ENCODE measurements at regions not wholly inside any gene's neighbourhood (a gene's known extent, or its start where the extent isn't known, plus 50 kb on each side); places are given as distances from the start of the nearest gene placed in this dataset.

DNA sequence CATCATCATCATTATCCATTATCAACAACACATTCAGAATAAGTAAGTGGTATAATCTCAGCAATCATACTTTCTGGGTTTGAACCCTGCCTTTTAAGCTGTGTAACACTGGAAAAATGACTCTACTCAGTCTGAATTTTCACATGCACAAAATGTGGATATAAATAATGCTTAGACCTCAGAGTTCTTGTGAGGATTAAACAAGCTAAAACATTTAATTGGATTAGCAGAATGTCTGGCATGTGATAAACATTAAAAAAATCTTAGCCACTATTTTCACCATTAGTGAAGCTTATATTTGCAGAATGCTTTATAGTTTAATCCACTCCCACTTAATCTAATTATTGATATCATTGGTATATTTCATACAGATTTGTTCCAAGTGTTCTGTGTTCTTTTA is 412.3 kb downstream of the RFC3 start:
- no peak for DNase-seq (ENCODE audit: low read depth, low spot score)

DNA sequence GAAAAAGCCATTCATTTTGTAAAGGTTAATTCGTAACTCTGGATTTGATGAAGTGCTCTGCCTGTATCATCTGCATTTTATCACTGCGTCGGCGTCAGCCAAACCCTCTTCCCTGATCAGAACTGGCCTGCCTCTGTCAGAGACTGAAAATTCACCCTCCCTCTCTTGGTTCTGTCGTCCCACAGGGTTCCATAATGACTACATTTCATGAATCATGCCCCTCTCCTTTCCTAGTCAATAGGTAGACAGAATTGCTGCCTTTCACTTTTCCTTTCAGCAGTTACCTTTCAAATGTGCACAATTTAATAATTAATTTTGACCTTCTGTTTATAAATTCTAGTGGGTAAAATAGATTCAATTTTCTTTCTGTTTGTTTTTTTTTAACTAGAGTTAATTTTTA is 423.4 kb downstream of the RFC3 start:
- no peak for DNase-seq (ENCODE audit: low read depth, low spot score)

DNA sequence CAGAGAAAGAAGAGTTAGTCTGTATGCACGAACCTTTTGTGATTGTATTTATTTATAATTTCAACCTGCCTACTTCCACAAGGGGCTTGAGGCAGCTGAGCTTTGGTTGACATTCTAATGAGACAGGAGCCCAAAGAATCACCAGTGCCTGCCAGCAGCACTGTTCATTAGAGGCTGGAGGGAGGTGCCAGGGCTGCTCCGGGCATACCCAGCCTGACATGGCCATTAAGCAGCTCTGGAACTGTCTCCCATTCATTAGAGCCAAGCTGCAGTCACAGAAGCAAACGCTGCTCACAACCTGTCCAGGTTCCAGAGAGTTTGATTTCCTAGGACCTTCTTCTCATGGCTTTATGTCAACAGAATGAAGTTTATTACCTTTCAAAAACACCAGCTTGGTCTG is 425.5 kb downstream of the RFC3 start:
- DNase-seq (ENCODE audit: low read depth, low spot score), result no peak

DNA sequence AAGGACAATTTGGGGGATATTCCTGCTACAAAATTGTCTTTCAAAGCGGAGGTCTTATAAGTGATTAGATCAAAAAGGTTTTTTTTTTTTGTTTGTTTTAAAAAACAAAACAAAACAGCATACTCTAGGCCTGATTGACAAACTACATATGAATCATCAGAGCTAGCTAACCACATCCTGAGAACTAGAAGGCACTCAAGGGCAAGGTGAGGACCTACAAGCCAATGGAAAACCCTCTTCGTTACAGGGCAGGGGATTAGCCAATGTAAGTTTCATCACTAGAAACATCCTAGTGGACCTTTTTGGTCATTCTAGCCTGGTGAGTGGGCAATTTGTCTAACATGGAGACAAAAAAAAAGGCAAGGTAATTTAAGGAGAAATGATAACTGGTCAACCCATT is 428.6 kb downstream of the RFC3 start:
- DNase-seq (ENCODE audit: low read depth, low spot score), result no peak

DNA sequence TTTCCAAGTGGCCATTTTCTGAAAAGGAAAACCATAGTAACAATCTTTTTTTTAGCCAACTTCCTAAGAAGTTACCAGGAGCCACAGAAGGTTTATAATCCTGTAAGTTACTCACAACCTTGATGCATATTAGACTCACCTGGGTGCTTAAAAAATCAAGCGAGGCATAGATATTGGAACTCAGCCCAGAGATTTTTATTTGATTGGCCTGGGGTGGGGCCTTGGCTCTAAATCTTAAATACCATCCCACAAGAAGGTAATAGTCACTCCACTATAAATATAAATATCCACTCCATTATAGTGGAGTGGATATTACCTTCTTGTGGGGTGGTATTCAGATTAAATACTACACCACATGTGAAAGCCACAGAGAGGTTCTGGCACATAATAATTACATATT is 429.6 kb downstream of the RFC3 start:
- no peak for DNase-seq (ENCODE audit: low read depth, low spot score)

DNA sequence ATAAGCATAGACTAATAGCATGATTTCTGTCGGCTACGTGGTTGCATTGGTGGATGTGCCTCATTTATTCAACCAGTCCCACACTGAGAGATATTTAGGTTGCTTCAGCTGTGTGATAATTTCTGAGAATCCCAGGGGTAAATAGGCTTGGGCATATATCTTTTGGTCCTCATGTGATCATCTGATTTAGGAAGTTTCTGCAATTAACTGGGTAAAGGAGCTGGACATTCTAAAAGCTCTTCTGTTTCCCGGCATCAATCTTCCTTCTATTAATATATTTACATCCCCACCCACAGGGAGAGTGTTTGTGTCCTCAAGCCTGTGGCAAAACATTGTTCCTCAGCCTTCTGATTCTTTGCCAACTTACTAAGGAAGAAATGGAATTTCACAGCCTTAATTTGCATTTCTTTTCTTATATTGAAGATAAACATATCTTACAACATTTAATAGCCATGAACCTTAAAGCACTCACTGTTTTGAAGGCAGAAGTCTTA is 431.6 kb downstream of the RFC3 start:
- DNase-seq (ENCODE audit: low read depth, low spot score), result no peak

DNA sequence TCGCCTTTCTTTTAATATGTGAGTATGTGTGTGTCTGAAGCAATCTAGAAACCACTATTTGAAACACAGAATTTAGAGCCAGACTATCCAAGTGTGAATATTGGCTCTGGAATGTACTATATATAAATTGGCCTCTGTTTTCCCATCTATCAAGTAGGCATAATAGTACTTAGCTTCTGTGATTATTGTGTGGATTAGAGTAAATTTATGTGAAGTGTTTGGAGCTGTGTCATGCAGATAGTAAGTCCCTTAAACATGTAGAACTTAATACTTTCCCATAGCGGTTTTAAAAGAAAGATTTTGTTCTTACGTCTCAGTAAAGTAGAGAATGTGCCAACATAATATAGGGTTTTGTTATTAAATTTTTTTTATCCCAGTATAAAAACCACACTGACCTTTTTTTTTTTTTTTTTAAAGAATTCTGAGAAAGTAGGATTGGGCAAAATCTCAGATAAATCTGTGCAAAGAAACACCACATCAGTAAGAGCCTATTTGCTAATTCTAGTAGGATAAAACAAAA is 432.3 kb downstream of the RFC3 start:
- no peak for DNase-seq (ENCODE audit: low read depth, low spot score)

DNA sequence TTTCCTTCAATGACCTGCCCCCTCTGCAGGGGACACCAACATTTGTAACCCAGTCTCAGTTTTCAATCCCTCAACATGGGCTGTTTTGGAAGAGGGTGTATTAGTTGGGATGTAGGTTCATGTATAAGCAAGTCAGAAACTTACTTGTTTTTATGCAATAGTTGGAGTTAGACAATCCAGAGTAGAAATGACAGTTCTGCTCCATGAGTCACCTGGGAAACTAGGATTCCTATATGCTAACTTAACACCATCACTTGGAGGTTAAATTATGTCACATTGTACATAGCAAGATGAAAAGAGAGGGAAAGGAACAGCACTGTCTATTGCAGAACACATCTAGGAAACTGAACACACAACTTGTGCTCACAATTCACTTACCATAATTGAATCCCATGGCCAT is 436.4 kb downstream of the RFC3 start:
- no peak for DNase-seq (ENCODE audit: low read depth, low spot score)

DNA sequence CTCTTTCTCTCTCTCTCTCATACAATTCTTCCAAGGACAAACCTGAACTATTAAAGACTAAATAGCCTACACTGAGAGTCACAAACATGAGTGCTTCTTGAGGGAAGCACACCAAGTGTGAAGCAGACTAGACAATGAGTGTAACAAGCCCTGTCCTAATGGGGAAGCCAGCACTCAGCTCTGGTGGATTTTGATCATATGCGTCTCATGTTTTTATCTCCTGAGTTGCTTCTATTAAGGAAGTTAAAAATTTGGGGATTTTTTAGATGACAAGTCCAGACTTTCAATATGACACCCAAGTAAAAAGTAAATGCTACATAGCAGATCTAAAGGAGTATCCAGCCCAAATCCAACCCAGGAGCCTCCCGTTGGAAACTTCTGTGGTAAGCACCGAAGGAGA is 437.8 kb downstream of the RFC3 start:
- DNase-seq (ENCODE audit: low read depth, low spot score), result no peak

DNA sequence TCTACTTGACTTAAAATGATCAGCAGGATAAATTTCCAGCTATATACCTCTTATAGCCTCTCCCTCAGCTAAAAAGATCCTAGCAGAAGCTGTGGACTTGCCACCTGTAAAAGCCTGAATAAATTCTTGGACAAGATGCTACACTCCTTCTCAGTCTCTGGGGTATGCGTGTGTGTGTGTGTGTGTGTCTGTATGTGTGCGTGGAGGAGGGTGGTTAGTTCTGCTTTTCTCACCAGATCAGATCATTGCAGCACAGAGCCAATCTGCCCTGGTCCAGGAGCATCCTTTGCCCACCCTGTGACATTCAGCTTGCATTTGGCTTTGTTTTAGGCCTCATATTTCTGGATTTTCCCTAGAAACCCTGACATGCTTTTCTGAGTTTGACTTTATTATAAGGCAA is 438.3 kb downstream of the RFC3 start:
- DNase-seq (ENCODE audit: low read depth, low spot score), result no peak

DNA sequence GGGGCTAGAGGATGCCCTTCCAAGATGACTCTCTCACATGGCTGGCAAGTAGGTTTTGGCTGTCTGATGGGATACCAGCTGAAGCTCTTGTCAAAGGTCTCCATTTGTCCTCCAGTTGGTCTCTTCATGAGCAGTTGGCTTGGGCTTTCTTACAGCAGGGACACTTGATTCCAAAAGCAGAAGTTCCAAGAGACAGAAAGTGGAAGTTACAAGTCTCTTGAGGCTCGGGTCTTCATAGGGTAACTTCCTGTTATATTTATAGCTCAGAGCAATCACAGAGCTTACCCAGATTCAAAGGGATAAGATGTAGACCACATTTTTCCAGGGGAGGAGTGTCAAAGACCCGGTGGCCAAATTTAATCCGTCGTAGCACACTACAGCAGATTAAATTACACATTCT is 440.0 kb downstream of the RFC3 start:
- DNase-seq (ENCODE audit: low read depth, low spot score), result no peak

DNA sequence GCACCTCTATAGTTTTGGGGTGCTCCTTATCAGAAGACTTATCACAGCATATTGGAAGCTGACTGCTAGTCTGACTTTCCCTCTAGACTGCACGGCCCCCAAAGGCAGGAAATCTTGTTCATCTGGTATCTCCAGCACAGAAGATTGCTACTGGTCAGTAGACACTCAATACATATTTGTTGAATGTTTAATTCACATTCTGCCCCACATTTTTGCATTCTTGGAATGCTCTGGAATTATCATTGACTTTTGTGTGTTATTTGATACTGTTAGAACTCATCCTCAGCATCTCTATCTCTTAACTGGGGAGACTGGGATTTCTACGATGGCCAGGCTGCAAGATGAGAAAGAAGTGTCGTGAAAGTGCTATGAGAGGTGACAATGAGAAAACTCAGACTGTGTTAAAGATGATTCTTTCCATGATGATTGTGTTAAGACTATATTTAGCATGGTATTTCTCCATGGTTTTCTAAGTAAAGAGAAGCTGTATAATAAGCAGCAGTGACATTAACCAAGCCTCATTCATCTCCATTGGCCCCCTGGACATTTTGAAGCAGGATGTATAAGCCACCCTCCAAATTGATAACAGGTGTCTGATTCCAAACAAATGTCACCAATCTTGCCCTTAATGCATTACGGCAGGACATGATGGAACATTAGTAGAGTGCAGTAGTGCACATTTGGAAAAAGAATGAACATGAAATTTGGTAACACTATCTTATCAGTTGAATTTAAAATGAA is 440.9 kb downstream of the RFC3 start:
- DNase-seq (ENCODE audit: low read depth, low spot score), result no peak

DNA sequence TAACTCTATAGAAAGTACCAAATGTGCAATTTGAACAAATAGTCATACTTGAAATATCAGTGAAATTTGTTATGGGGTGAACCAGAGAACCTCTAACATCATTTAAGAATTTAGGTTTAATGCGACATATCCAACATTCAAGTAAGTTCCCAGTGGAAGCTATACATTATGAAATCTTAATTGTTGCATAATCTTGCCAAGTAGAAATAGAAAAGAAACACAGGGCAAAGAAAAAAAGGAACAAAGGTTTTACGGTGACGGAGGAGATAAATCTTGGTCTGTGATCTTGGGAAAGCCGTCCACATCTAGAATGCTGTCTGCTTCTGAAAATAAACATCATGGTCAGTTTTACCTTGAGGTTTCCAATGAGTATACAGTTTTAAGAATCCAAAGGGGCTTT is 445.7 kb downstream of the RFC3 start:
- no peak for DNase-seq (ENCODE audit: low read depth, low spot score)

DNA sequence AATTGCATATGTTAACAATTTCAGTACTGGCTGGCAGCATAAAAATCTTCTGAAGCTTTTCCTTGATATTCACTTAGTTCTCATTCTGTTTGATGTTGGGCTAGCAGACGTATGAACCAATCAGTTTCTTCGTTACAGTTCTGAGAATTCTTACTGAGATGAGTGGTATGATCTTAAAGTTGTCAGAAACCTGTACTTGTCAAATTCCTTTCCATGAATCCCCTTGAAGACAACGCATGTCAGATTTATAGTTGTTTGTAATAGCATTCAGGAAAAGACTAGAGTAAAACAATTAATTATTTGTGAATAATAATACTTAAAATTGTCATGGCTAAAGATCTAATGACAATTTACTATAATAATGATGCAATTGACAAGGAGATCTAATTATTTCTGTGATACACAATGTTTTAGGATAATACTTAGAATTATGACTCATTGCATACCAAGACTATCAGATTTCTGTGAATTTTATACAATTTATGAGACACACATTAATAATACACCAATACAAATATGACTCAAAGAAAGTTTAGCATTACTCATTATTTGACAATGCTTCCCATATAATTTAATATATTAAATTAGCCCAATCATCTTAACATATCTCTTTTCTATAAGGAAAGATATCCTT is 447.2 kb downstream of the RFC3 start:
- no peak for DNase-seq (ENCODE audit: low read depth, low spot score)

DNA sequence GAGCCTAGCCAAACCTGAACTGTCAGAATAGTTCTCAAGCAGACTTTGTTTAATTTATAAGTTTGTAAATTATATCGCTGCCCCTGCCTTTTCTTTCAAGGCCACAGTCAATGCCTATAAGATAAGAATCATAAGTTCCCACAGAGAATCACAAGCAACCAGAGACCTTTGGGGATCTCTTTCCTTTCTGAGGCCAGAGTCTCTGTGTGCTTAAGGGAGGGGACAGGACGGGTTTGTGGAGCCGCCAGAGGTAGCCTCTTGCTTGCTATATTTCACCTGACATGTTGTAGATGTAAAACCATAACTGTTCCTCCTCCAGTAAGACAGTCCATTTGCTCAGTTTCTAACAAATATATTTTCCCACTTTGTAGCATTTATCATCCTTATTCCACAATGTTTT is 458.8 kb downstream of the RFC3 start:
- DNase-seq (ENCODE audit: low read depth, low spot score), result no peak

DNA sequence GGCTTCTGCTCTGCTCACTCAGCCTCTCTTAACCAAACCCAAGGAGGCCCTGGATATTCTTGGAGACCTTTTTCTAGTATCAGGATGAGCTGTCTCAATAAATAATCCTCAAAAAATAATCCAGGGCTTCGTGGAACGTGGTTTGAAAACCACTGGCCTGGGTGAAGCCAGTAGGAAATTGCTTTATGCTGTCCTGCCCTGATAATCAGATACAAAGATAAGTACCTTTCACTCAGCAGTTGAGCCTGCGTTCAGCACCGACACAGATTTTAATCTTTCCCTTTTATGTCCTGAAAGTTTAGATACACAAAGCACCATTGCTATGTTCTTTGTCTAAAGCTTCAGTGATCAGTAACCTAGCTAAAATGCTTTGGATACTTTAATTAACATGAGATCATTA is 460.0 kb downstream of the RFC3 start:
- DNase-seq (ENCODE audit: low read depth, low spot score), result no peak

DNA sequence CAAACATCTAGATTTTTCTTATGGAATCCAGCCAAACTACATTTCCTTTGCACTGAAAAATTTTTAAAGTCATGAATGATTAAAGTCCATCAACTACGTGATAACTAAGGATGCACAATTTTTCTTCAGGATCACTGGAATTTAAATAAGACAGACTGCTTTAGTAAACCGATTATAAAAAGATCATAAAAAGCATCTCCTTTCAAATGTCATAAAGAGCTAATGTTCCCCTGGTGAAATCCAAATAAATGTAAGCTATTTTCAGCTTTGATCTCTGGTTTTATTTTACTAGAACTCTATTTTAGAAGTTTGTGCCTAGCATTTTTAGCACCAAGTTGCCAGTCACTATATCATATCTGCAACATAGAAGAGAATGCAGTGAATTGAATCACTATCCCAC is 460.8 kb downstream of the RFC3 start:
- no peak for DNase-seq (ENCODE audit: low read depth, low spot score)

DNA sequence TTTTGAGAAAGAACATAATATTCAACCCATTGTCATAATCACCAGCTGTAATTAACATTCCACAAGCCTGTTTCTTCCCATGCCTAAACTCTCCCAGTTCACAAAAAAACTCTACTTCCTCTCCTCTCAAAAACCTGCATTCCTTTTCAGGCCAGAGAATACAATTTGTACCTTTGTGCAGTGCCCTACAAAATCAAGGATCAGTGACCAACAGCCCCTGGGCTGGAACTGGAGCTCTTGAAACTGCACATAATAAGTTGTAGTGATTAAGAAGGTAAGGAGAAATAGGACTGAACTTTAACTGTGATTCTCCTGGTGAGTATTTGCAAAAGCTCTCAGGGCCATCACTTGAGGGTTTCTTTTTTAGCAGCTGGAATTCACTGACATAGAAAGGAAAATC is 472.7 kb downstream of the RFC3 start:
- no peak for DNase-seq (ENCODE audit: low read depth, low spot score)

DNA sequence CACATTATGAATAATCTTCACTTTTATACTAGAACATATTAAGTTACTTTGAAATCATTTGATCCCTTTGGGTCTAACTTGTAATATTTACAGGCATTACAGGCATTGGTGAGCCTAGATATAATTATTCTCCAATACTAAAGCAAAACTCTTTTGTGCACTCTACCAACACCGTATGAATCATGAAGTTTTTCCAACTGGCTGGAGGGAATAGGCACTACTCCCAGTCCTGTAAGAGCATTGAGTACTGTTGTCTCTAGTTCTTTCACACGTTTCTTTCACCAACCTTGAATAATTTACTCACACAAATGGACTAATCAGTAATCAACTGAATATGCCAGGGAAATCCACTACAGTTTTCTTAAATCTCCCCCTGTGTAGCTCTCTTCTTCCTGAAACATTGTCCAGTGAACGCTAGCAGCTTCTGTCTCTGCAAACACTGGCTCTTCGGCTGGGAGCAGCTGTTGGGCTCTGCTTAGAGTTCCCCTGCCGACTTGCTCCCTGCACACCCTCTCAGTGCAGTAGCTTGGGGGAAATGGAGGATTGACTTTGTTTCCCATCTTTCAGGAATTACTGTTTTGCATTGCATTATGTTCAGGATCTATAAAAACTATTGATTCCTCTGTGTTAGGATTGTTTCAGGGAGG is 476.7 kb downstream of the RFC3 start:
- DNase-seq (ENCODE audit: low read depth, low spot score), result no peak

DNA sequence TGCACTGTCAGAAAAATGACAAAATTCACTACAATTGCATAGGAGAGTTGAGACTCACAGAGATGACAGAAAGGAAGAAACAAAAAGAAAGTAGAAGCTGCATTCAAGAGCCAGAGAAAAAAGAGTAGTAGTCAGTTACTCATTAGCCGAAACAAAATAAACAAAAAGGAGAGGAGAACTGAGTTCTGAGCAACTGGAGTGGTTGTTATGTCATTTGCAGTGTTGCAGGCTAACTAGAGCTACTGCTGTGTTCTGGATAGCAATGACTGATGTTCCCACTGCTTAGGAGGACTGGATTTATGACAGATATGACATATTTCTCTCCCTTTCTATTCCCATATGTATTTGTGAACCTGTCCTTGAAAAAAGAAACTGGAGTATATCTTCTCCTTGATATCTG is 482.6 kb downstream of the RFC3 start:
- DNase-seq (ENCODE audit: low read depth, low spot score), result no peak

DNA sequence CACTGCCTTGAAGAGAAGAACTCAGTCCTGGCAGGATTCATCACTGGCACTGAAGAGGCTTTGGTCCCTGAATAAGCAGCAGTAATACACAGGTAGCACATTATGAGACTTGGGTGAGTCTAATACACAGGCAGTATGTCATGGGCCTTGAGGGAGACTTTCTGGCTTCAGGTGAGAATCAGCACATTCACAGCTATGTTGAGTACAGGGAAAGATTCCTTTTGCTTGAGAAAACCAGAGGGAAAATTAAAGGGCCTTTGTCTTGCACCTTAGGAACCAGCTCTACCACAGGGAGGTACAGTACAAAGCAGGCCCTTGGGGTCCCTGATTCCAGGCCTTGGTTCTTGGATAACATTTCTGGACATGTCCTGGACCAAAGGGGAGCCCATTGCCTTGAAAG is 484.6 kb downstream of the RFC3 start:
- no peak for DNase-seq (ENCODE audit: low read depth, low spot score)

DNA sequence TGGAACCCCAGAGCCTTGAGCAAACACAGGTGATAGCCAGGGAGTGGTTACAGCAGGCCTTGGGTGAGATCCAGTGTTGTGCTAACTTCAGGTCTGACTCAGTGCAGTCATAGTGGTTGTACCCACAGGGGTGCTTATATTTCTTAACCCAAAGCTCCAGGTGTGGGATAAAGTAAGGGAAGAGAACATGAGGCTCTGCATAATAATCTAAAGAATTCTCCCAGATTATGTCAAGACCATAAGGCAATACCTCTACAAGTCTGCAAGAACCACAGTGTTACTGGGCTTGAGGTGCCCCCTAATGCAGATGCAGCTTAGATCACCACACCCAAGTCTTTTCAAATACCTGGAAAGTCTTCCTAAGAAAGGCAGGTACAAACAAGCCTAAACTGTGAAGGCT is 485.4 kb downstream of the RFC3 start:
- no peak for DNase-seq (ENCODE audit: low read depth, low spot score)

DNA sequence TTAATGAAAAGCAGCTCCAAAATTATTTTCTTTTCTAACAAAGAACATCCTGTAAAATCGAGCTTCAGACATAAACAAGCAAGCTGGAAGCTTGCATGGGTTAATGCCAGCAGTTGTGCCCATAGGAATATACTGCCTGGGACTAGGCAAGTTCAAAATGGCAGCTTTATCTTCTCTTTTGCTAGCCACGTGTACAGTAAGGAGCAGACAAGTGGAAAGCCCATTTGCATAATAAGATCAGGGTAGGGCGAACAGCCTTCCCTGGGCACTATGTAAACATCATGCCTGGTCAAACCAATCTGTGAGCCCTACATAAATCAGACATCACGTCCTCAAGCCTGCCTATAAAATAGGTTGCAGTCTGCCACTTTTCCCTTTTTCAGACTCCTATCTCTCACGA is 489.7 kb downstream of the RFC3 start:
- no peak for DNase-seq (ENCODE audit: low read depth, low spot score)
